HG02852 (cell line): ENCODE measurements at regions not wholly inside any gene's neighbourhood (a gene's known extent, or its start where the extent isn't known, plus 50 kb on each side); places are given as distances from the start of the nearest gene placed in this dataset.

Experiments used
- ATAC-seq: cut with Tn5 transposase; IDR thresholded peaks from one replicate; pipeline ENCODE4 v1.9.1; 2021; ENCODE audit warnings: mild to moderate bottlenecking, moderate library complexity; ENCODE audit not compliant: unreplicated experiment

GRCh38 chr11:19306179-19306944, 65.6 kb upstream of the E2F8 start:
- no peak for ATAC-seq

DNA sequence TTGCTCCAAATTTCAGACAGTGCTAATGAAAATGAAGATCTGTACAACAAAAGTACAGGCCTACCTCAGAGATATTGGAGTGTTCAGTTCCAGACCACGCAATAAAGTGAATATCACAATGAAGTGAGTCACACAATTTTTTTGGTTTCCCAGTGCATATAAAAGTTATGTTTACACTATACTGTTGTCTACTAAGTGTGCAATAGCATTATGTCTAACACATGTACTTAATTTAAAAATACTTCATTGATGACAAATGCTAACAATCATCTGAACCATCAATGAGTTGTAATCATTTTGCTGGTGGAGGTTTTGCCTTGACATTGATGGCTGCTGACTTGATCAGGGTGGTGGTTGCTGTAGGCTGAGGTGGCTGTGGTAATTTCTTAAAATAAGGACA, 60.6 kb upstream of the E2F8 start:
- ATAC-seq, result no peak

GRCh38 chr11:19294444-19294843, 53.7 kb upstream of the E2F8 start:
- ATAC-seq, result no peak

- no peak for ATAC-seq
These were observed 50.3 kb upstream of the E2F8 start for GRCh38 chr11:19291064-19291463.
